CD14-positive monocyte (primary cell): ENCODE measurements at regions not wholly inside any gene's neighbourhood (a gene's known extent, or its start where the extent isn't known, plus 50 kb on each side); places are given as distances from the start of the nearest gene placed in this dataset.

Experiments used
- DNase-seq, 3 donors: peaks; one replicate each; pipeline ENCODE4 v3.0.0-alpha.2; 2011 to 2022
- H2AFZ ChIP-seq: 2 replicates; pipeline ENCODE4 v1.6.0; 2012; ENCODE audit warnings: mild to moderate bottlenecking, low read depth, low read length, inconsistent platforms; ENCODE audit not compliant: insufficient read depth, poor library complexity, severe bottlenecking
- H3K27ac ChIP-seq, 2 donors: 1 replicate in 1 of 2; 2 replicates in 1 of 2; pipeline ENCODE4 v1.5.1; 2012 to 2013; ENCODE audit warnings: low read length in 2 of 2, control low read depth in 1 of 2, inconsistent platforms in 1 of 2, low read depth in 1 of 2, mild to moderate bottlenecking in 1 of 2
- H3K27me3 ChIP-seq, 2 donors: one replicate each; pipeline versions ENCODE4 v1.6.0 to v1.6.1; 2011 to 2013; ENCODE audit warnings: low read length in 2 of 2; ENCODE audit not compliant: control insufficient read depth in 2 of 2, insufficient read depth in 2 of 2
- H3K36me3 ChIP-seq, 2 donors: replicated peaks in 1 of 2; 1 replicate in 1 of 2; 2 replicates in 1 of 2; pipeline versions ENCODE4 v1.5.1 to v1.6.1; 2012 to 2013; ENCODE audit warnings: low read length in 2 of 2, control low read depth in 1 of 2, inconsistent platforms in 1 of 2, mild to moderate bottlenecking in 1 of 2; ENCODE audit not compliant: insufficient read depth in 2 of 2, control insufficient read depth in 1 of 2
- H3K4me1 ChIP-seq, 2 donors: 1 replicate in 1 of 2; 2 replicates in 1 of 2; pipeline versions ENCODE4 v1.5.1 to v1.6.1; 2012 to 2013; ENCODE audit warnings: low read length in 2 of 2, control low read depth in 1 of 2, inconsistent platforms in 1 of 2, mild to moderate bottlenecking in 1 of 2, moderate library complexity in 1 of 2; ENCODE audit not compliant: insufficient read depth in 2 of 2, control insufficient read depth in 1 of 2
- H3K4me2 ChIP-seq: replicated peaks from 2 replicates; pipeline ENCODE3; 2012; ENCODE audit warnings: low read length, moderate library complexity, mild to moderate bottlenecking; ENCODE audit not compliant: poor library complexity, severe bottlenecking; ENCODE audit errors: extremely low read depth
- H3K4me3 ChIP-seq, 3 experiments: fragments of 200-600 bp in 1 of 3; sonication (generic) in 1 of 3; replicated peaks in 1 of 3; 1 replicate in 2 of 3; 2 replicates in 1 of 3; pipeline ENCODE4 v1.5.1; 2011 to 2013; ENCODE audit warnings: low read length in 3 of 3, mild to moderate bottlenecking in 3 of 3, control low read depth in 2 of 3, low read depth in 2 of 3, inconsistent platforms in 1 of 3, moderate library complexity in 1 of 3
- H3K79me2 ChIP-seq: 2 replicates; pipeline ENCODE4 v1.6.0; 2012; ENCODE audit warnings: mild to moderate bottlenecking, control low read depth, inconsistent platforms, low read length, moderate library complexity; ENCODE audit not compliant: insufficient read depth
- H3K9ac ChIP-seq: 2 replicates; pipeline ENCODE4 v1.6.0; 2017; ENCODE audit warnings: low read length, mild to moderate bottlenecking; ENCODE audit not compliant: insufficient read depth, poor library complexity, severe bottlenecking
- H3K9me3 ChIP-seq, 2 donors: replicated peaks in 1 of 2; 1 replicate in 1 of 2; 2 replicates in 1 of 2; pipeline versions ENCODE4 v1.5.1 to v1.6.1; 2012 to 2013; ENCODE audit warnings: low read length in 2 of 2, control low read depth in 1 of 2; ENCODE audit not compliant: control insufficient read depth in 1 of 2, insufficient read depth in 1 of 2
- H4K20me1 ChIP-seq: 2 replicates; pipeline ENCODE4 v1.6.0; 2012; ENCODE audit warnings: mild to moderate bottlenecking, low read length, control low read depth, moderate library complexity; ENCODE audit not compliant: insufficient read depth
- H3K27ac Mint-ChIP-seq, 7 donors: one replicate each; pipeline ENCODE4 v1.8.0; 2020; ENCODE audit warnings: mild to moderate bottlenecking in 7 of 7, mixed read lengths in 7 of 7, moderate library complexity in 6 of 7, inconsistent platforms in 2 of 7
- H3K27me3 Mint-ChIP-seq, 3 donors: one replicate each; pipeline ENCODE4 v1.8.0; 2021 to 2022; ENCODE audit warnings: low read depth in 3 of 3, mild to moderate bottlenecking in 3 of 3, mixed read lengths in 3 of 3, moderate library complexity in 3 of 3, inconsistent platforms in 1 of 3
- H3K36me3 Mint-ChIP-seq, 2 donors: one replicate each; pipeline ENCODE4 v1.8.0; 2020; ENCODE audit warnings: mixed read lengths in 2 of 2, inconsistent platforms in 1 of 2, mild to moderate bottlenecking in 1 of 2
- H3K4me1 Mint-ChIP-seq: one replicate; pipeline ENCODE4 v1.8.0; 2020; ENCODE audit warnings: mild to moderate bottlenecking, mixed read lengths
- H3K4me3 Mint-ChIP-seq, 2 donors: one replicate each; pipeline ENCODE4 v1.8.0; 2020; ENCODE audit warnings: mild to moderate bottlenecking in 2 of 2, mixed read lengths in 2 of 2, moderate library complexity in 1 of 2
- H3K9me3 Mint-ChIP-seq, 7 donors: one replicate each; pipeline ENCODE4 v1.8.0; 2020 to 2022; ENCODE audit warnings: mixed read lengths in 7 of 7, mild to moderate bottlenecking in 6 of 7, moderate library complexity in 6 of 7, inconsistent platforms in 2 of 7
- WGBS: methylation state at CpG from one replicate; pipeline ENCODE4 v1.1.5; 2013; ENCODE audit warnings: missing lambda C conversion rate; ENCODE audit not compliant: insufficient coverage; 5-methylcytosine and 5-hydroxymethylcytosine counted together
- intact Hi-C, 2 donors: fragments of 100-400 bp; cut with micrococcal nuclease; formaldehyde crosslinking; loops; one replicate each; pipeline versions ENCODE4 v1.15.0 to v1.15.1; 2023
- TF ChIP-seq, protein P1 (sequence below): fragments of 200-600 bp; IDR thresholded peaks from one replicate; pipeline ENCODE4 v1.8.0; 2022; ENCODE audit warnings: antibody characterized with exemption, mild to moderate bottlenecking

DNA sequence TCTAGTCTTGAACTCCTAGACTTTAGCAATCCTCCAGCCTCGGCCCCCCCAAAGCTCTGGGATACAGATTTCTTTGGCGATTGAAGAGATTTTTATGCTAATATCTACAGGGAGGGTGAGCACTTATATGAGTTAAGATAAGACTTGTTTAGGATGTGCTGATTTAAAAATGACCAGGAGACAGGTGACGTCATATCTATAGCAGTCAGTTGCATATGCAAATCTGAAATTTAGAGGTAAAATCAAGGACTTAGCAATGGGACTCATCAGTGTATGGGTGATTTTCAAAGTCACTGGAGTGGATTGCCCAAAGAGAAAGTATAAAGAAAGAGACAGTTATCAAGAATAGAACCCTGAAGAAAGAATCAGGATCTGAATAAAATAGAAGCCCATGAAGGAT, 394.5 kb downstream of the ADGRL2 start:
- Histone ChIP-seq H3K27me3 (no peaks in the 10 kb centered on the region), H3K4me1 (no peaks in the 10 kb centered on the region), H3K79me2 (no peaks in the 10 kb centered on the region), H2AFZ (no peak overlapping the region), H3K9me3 (no peaks in the 10 kb centered on the region), H3K36me3 (no peaks in the 10 kb centered on the region), H3K4me2 (no peak overlapping the region), H3K9ac (no peak overlapping the region), H3K4me3 (no peak overlapping the region), H4K20me1 (no peaks in the 10 kb centered on the region), H3K27ac (no peak overlapping the region)
- TF ChIP-seq, protein P1, sequence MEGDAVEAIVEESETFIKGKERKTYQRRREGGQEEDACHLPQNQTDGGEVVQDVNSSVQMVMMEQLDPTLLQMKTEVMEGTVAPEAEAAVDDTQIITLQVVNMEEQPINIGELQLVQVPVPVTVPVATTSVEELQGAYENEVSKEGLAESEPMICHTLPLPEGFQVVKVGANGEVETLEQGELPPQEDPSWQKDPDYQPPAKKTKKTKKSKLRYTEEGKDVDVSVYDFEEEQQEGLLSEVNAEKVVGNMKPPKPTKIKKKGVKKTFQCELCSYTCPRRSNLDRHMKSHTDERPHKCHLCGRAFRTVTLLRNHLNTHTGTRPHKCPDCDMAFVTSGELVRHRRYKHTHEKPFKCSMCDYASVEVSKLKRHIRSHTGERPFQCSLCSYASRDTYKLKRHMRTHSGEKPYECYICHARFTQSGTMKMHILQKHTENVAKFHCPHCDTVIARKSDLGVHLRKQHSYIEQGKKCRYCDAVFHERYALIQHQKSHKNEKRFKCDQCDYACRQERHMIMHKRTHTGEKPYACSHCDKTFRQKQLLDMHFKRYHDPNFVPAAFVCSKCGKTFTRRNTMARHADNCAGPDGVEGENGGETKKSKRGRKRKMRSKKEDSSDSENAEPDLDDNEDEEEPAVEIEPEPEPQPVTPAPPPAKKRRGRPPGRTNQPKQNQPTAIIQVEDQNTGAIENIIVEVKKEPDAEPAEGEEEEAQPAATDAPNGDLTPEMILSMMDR, result no peak
- no peak for DNase-seq
- H3K4me3 Mint-ChIP-seq, result no peak overlapping the region
- no peaks in the 10 kb centered on the region for H3K36me3 Mint-ChIP-seq
- intact Hi-C loops, result no loop called here
- H3K9me3 Mint-ChIP-seq, result peaks cover 0 to 3% (median 0%) of the 10 kb centered on the region in 7 donors
- no peaks in the 10 kb centered on the region for H3K27me3 Mint-ChIP-seq
- H3K27ac Mint-ChIP-seq, result no peak overlapping the region
- no peaks in the 10 kb centered on the region for H3K4me1 Mint-ChIP-seq
- WGBS, result 100% methylated on average over 1 of the region's 3 CpGs

- H3K27ac Mint-ChIP-seq, result no peak overlapping the region
- Histone ChIP-seq H3K4me2 (no peak overlapping the region), H3K27me3 (no peaks in the 10 kb centered on the region), H3K36me3 (no peaks in the 10 kb centered on the region), H4K20me1 (no peaks in the 10 kb centered on the region), H3K27ac (no peak overlapping the region), H3K4me3 (no peak overlapping the region), H3K79me2 (no peaks in the 10 kb centered on the region), H2AFZ (no peak overlapping the region), H3K9me3 (no peaks in the 10 kb centered on the region), H3K9ac (no peak overlapping the region), H3K4me1 (no peaks in the 10 kb centered on the region)
- no peak for DNase-seq
- no peak overlapping the region for H3K4me3 Mint-ChIP-seq
- no peaks in the 10 kb centered on the region for H3K4me1 Mint-ChIP-seq
- intact Hi-C loops, result no loop called here
- TF ChIP-seq, protein P1, result no peak
- no peaks in the 10 kb centered on the region for H3K36me3 Mint-ChIP-seq
- peaks cover 0 to 6% (median 2%) of the 10 kb centered on the region in 7 donors for H3K9me3 Mint-ChIP-seq
- H3K27me3 Mint-ChIP-seq, result no peaks in the 10 kb centered on the region
- 100% methylated on average over 1 of the region's 3 CpGs for WGBS
These were observed 384.4 kb downstream of the ADGRL2 start for GRCh38 chr1:82185084-82185483.
